ENCODE measurements at regions not wholly inside any gene's neighbourhood (a gene's known extent, or its start where the extent isn't known, plus 50 kb on each side); places are given as distances from the start of the nearest gene placed in this dataset.
"Not testable (repeated sequence)": the region's sequence is repeated elsewhere in the genome, so short reads cannot be mapped to it uniquely, and the experiment has no call there.

GRCh38 chr1:47661040-47661439 is 223.2 kb downstream of the FOXD2 start:
- no peak for DNase-seq (ENCODE audit: low read depth)

GRCh38 chr1:47662068-47662467 is 224.2 kb downstream of the FOXD2 start:
- DNase-seq (ENCODE audit: low read depth) = no peak

GRCh38 chr1:47663286-47663685 is 225.4 kb downstream of the FOXD2 start:
- DNase-seq (ENCODE audit: low read depth) = no peak

- no peak for DNase-seq (ENCODE audit: low read depth)
Measured at GRCh38 chr1:47664356-47664755, 226.5 kb downstream of the FOXD2 start.

- not testable (repeated sequence) for DNase-seq (ENCODE audit: low read depth)
Measured at GRCh38 chr1:47664896-47665295, 227.1 kb downstream of the FOXD2 start.

GRCh38 chr1:47669081-47669585 is 231.3 kb downstream of the FOXD2 start:
- no peak for DNase-seq (ENCODE audit: low read depth)

- DNase-seq (ENCODE audit: low read depth) = no peak
Measured at GRCh38 chr1:47672622-47673021, 234.8 kb downstream of the FOXD2 start.

GRCh38 chr1:47674189-47674588 is 236.3 kb downstream of the FOXD2 start:
- DNase-seq (ENCODE audit: low read depth) = no peak

- no peak for DNase-seq (ENCODE audit: low read depth)
Measured at GRCh38 chr1:47675047-47675675, 237.3 kb downstream of the FOXD2 start.

- DNase-seq (ENCODE audit: low read depth) = no peak
Measured at GRCh38 chr1:47675721-47676120, 237.9 kb downstream of the FOXD2 start.

- DNase-seq (ENCODE audit: low read depth) = no peak
Measured at GRCh38 chr1:47676311-47677054, 238.6 kb downstream of the FOXD2 start.

- no peak for DNase-seq (ENCODE audit: low read depth)
Measured at GRCh38 chr1:47677241-47677940, 239.5 kb downstream of the FOXD2 start.

- DNase-seq (ENCODE audit: low read depth) = no peak
Measured at GRCh38 chr1:47678464-47678980, 240.7 kb downstream of the FOXD2 start.

GRCh38 chr1:47679301-47679791 is 241.5 kb downstream of the FOXD2 start:
- DNase-seq (ENCODE audit: low read depth) = no peak

GRCh38 chr1:47679826-47680225 is 242.0 kb downstream of the FOXD2 start:
- DNase-seq (ENCODE audit: low read depth) = no peak

GRCh38 chr1:47680815-47681475 is 243.1 kb downstream of the FOXD2 start:
- no peak for DNase-seq (ENCODE audit: low read depth)

GRCh38 chr1:47681735-47682134 is 243.9 kb downstream of the FOXD2 start:
- no peak for DNase-seq (ENCODE audit: low read depth)

GRCh38 chr1:47682198-47682597 is 244.4 kb downstream of the FOXD2 start:
- DNase-seq (ENCODE audit: low read depth) = no peak

- DNase-seq (ENCODE audit: low read depth) = no peak
Measured at GRCh38 chr1:47682786-47683350, 245.0 kb downstream of the FOXD2 start.

- DNase-seq (ENCODE audit: low read depth) = no peak
Measured at GRCh38 chr1:47683401-47683800, 245.6 kb downstream of the FOXD2 start.

- DNase-seq (ENCODE audit: low read depth) = no peak
Measured at GRCh38 chr1:47684518-47684917, 246.7 kb downstream of the FOXD2 start.

Data from fibroblast of gingiva (primary cell).